ENCODE measurements at regions not wholly inside any gene's neighbourhood (a gene's known extent, or its start where the extent isn't known, plus 50 kb on each side); places are given as distances from the start of the nearest gene placed in this dataset.

- TF ChIP-seq, protein P1, sequence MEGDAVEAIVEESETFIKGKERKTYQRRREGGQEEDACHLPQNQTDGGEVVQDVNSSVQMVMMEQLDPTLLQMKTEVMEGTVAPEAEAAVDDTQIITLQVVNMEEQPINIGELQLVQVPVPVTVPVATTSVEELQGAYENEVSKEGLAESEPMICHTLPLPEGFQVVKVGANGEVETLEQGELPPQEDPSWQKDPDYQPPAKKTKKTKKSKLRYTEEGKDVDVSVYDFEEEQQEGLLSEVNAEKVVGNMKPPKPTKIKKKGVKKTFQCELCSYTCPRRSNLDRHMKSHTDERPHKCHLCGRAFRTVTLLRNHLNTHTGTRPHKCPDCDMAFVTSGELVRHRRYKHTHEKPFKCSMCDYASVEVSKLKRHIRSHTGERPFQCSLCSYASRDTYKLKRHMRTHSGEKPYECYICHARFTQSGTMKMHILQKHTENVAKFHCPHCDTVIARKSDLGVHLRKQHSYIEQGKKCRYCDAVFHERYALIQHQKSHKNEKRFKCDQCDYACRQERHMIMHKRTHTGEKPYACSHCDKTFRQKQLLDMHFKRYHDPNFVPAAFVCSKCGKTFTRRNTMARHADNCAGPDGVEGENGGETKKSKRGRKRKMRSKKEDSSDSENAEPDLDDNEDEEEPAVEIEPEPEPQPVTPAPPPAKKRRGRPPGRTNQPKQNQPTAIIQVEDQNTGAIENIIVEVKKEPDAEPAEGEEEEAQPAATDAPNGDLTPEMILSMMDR (IDR thresholded peaks at IDR 0.05; ENCODE audit: insufficient read depth, low read length), result no peak
- no peak overlapping the region for H3K4me3 ChIP-seq (ENCODE audit: low read depth, low read length)
- no peak for DNase-seq (ENCODE audit: low read depth)
Observed at GRCh38 chr10:42924484-42924883, 141.9 kb downstream of the BMS1 start.

- no peak overlapping the region for H3K4me3 ChIP-seq (ENCODE audit: low read depth, low read length)
- TF ChIP-seq, protein P1 (IDR thresholded peaks at IDR 0.05; ENCODE audit: insufficient read depth, low read length), result no peak
- peak; percentile 48 for DNase-seq (ENCODE audit: low read depth)
Observed at GRCh38 chr10:42926843-42927242, 144.2 kb downstream of the BMS1 start.

GRCh38 chr10:42928064-42928463 lies 145.5 kb downstream of the BMS1 start:
- TF ChIP-seq, protein P1 (IDR thresholded peaks at IDR 0.05; ENCODE audit: insufficient read depth, low read length), result no peak
- DNase-seq (ENCODE audit: low read depth), result no peak
- no peak overlapping the region for H3K4me3 ChIP-seq (ENCODE audit: low read depth, low read length)

DNA sequence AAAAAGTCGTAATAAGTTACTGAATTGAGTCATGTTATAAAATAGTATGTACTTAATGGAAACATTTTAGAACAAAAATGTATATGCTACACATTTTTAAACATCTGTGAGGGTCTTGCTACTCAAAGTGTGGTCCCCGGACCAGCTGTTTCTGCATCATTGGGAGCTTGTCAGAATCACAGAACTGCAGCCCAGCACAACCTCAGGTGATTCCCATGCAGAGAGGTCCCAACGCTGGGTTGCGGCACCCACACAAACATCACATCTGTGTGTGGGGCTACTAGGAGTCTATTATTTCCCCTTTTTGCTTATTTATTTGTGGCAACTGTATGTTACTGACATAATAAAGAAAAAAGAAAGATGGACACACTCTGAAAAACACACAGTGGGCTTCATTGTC lies 146.6 kb downstream of the BMS1 start:
- no peak overlapping the region for H3K4me3 ChIP-seq (ENCODE audit: low read depth, low read length)
- no peak for DNase-seq (ENCODE audit: low read depth)
- TF ChIP-seq, protein P1 (IDR thresholded peaks at IDR 0.05; ENCODE audit: insufficient read depth, low read length), result no peak

- DNase-seq (ENCODE audit: low read depth), result no peak
- TF ChIP-seq, protein P1 (IDR thresholded peaks at IDR 0.05; ENCODE audit: insufficient read depth, low read length), result no peak
Observed at GRCh38 chr10:42929993-42930392, 146.9 kb upstream of the RET start.

GRCh38 chr10:42930516-42931192 lies 146.2 kb upstream of the RET start:
- H3K4me3 ChIP-seq (ENCODE audit: low read depth, low read length), result no peak overlapping the region
- no peak for DNase-seq (ENCODE audit: low read depth)
- TF ChIP-seq, protein P1 (IDR thresholded peaks at IDR 0.05; ENCODE audit: insufficient read depth, low read length), result no peak

More at GRCh38 chr10:42929993-42930392, 146.9 kb upstream of the RET start:
- H3K4me3 ChIP-seq (ENCODE audit: low read depth, low read length), result no peak overlapping the region

DNA sequence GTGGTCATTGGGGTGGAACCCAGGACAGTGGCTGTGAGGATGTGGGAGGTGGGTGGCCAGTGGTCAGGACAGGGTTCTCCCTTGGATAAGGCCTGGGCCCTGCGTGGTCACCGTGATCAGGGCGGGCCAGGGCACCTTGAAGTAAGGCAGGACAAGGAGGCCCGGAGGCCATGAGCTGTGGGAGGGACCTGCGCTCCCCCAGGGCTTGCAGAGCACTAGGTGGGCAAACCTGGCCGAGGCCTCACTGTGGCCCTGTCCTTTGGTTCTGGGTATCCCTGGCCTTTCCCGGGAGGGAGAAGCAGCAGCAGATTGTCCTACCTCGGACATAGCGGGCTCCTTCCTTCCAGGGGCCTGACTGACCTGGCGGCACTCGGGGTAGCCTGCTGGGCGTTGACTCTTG lies 144.8 kb upstream of the RET start:
- no peak overlapping the region for H3K4me3 ChIP-seq (ENCODE audit: low read depth, low read length)
- TF ChIP-seq, protein P1 (IDR thresholded peaks at IDR 0.05; ENCODE audit: insufficient read depth, low read length), result no peak
- no peak for DNase-seq (ENCODE audit: low read depth)
